H9 (cell line): ENCODE measurements at regions not wholly inside any gene's neighbourhood (a gene's known extent, or its start where the extent isn't known, plus 50 kb on each side); places are given as distances from the start of the nearest gene placed in this dataset.

Experiments used
- DNase-seq: peaks from one replicate; pipeline ENCODE4 v3.0.0-alpha.2; 2017
- H2AFZ ChIP-seq: one replicate; pipeline ENCODE4 v1.6.1; 2013; ENCODE audit warnings: mild to moderate bottlenecking, low read length, control low read depth, moderate library complexity
- H2AK5ac ChIP-seq: 2 replicates; pipeline ENCODE4 v1.6.1; 2013; ENCODE audit warnings: low read length, control low read depth, mixed read lengths; ENCODE audit not compliant: insufficient read length
- H2BK120ac ChIP-seq: one replicate; pipeline ENCODE4 v1.6.1; 2013; ENCODE audit warnings: low read depth, mild to moderate bottlenecking, low read length, control low read depth, inconsistent platforms; ENCODE audit not compliant: poor library complexity, severe bottlenecking
- H2BK12ac ChIP-seq: 2 replicates; pipeline ENCODE4 v1.6.1; 2013; ENCODE audit warnings: low read length, control low read depth, mixed read lengths, low read depth; ENCODE audit not compliant: insufficient read length
- H2BK15ac ChIP-seq: 2 replicates; pipeline ENCODE4 v1.6.1; 2013; ENCODE audit warnings: low read depth, low read length, control low read depth
- H2BK20ac ChIP-seq: one replicate; pipeline ENCODE4 v1.6.1; 2013; ENCODE audit warnings: low read depth, mild to moderate bottlenecking, low read length, control low read depth, inconsistent platforms; ENCODE audit not compliant: poor library complexity, severe bottlenecking
- H2BK5ac ChIP-seq: 2 replicates; pipeline ENCODE4 v1.6.1; 2013; ENCODE audit warnings: low read length, control low read depth, mixed read lengths; ENCODE audit not compliant: insufficient read length
- H3K14ac ChIP-seq: 2 replicates; pipeline ENCODE4 v1.6.1; 2013; ENCODE audit warnings: low read length, control low read depth; ENCODE audit not compliant: insufficient read depth
- H3K18ac ChIP-seq: 2 replicates; pipeline ENCODE4 v1.6.1; 2013; ENCODE audit warnings: low read depth, mild to moderate bottlenecking, mixed read lengths, low read length, control low read depth; ENCODE audit not compliant: insufficient read length
- H3K23ac ChIP-seq: 2 replicates; pipeline ENCODE4 v1.6.1; 2013; ENCODE audit warnings: low read length, control low read depth, mixed read lengths, low read depth; ENCODE audit not compliant: insufficient read length
- H3K23me2 ChIP-seq: 2 replicates; pipeline ENCODE4 v1.6.1; 2013; ENCODE audit warnings: low read depth, mild to moderate bottlenecking, mixed read lengths, low read length, control low read depth; ENCODE audit not compliant: insufficient read length, poor library complexity, severe bottlenecking
- H3K27ac ChIP-seq: 2 replicates; pipeline ENCODE4 v1.5.1; 2013; ENCODE audit warnings: low read length, control low read depth, mixed read lengths, low read depth; ENCODE audit not compliant: insufficient read length
- H3K27me3 ChIP-seq: 2 replicates; pipeline ENCODE4 v1.6.1; 2013; ENCODE audit warnings: low read length, control low read depth, inconsistent platforms; ENCODE audit not compliant: insufficient read depth
- H3K4ac ChIP-seq: 2 replicates; pipeline ENCODE4 v1.6.1; 2013; ENCODE audit warnings: low read depth, mild to moderate bottlenecking, control low read depth, inconsistent platforms, low read length, moderate library complexity
- H3K4me1 ChIP-seq: 2 replicates; pipeline ENCODE4 v1.6.1; 2013; ENCODE audit warnings: low read length, control low read depth, inconsistent platforms; ENCODE audit not compliant: insufficient read depth
- H3K4me2 ChIP-seq: 2 replicates; pipeline ENCODE4 v1.6.1; 2013; ENCODE audit warnings: low read length, control low read depth, mixed read lengths; ENCODE audit not compliant: insufficient read length, insufficient read depth
- H3K56ac ChIP-seq: 2 replicates; pipeline ENCODE4 v1.6.1; 2013; ENCODE audit warnings: low read depth, mild to moderate bottlenecking, mixed read lengths, low read length, control low read depth; ENCODE audit not compliant: insufficient read length
- H3K79me1 ChIP-seq: 2 replicates; pipeline ENCODE4 v1.6.1; 2013; ENCODE audit warnings: low read depth, mild to moderate bottlenecking, moderate library complexity, low read length, control low read depth, inconsistent platforms; ENCODE audit not compliant: insufficient read depth, poor library complexity, severe bottlenecking
- H3K79me2 ChIP-seq: 2 replicates; pipeline ENCODE4 v1.6.1; 2013; ENCODE audit warnings: low read length, control low read depth, inconsistent platforms; ENCODE audit not compliant: insufficient read depth
- H3K9ac ChIP-seq: 2 replicates; pipeline ENCODE4 v1.6.1; 2013; ENCODE audit warnings: low read length, control low read depth, mixed read lengths; ENCODE audit not compliant: insufficient read length; ENCODE audit errors: extremely low read depth
- H3K9me3 ChIP-seq: one replicate; pipeline ENCODE4 v1.6.1; 2013; ENCODE audit warnings: low read depth, low read length, inconsistent platforms; ENCODE audit not compliant: control insufficient read depth
- H3T11ph ChIP-seq: one replicate; pipeline ENCODE4 v1.6.1; 2013; ENCODE audit warnings: mild to moderate bottlenecking, low read length, control low read depth, inconsistent platforms
- H4K20me1 ChIP-seq: one replicate; pipeline ENCODE4 v1.6.1; 2013; ENCODE audit not compliant: control insufficient read depth, insufficient read length, insufficient read depth
- H4K5ac ChIP-seq: 2 replicates; pipeline ENCODE4 v1.6.1; 2013; ENCODE audit warnings: low read depth, mild to moderate bottlenecking, mixed read lengths, low read length, control low read depth; ENCODE audit not compliant: insufficient read length
- H4K8ac ChIP-seq: replicated peaks from 2 replicates; pipeline ENCODE4 v1.6.1; 2013; ENCODE audit warnings: low read length, control low read depth, mixed read lengths, low read depth; ENCODE audit not compliant: insufficient read length
- H4K91ac ChIP-seq: 2 replicates; pipeline ENCODE4 v1.6.1; 2013; ENCODE audit warnings: low read depth, mild to moderate bottlenecking, moderate library complexity, mixed read lengths, low read length, control low read depth; ENCODE audit not compliant: insufficient read length
- H3K27ac Mint-ChIP-seq, 3 experiments: 2 replicates in 2 of 3; 3 replicates in 1 of 3; pipeline ENCODE4 v1.8.0; 2020 to 2021; ENCODE audit warnings: mixed read lengths in 3 of 3, mild to moderate bottlenecking in 1 of 3, moderate library complexity in 1 of 3
- H3K27me3 Mint-ChIP-seq: 2 replicates; pipeline ENCODE4 v1.8.0; 2021; ENCODE audit warnings: low read depth, mild to moderate bottlenecking, moderate library complexity, mixed read lengths
- H3K36me3 Mint-ChIP-seq, 3 experiments: 2 replicates in 2 of 3; 3 replicates in 1 of 3; pipeline ENCODE4 v1.8.0; 2020 to 2021; ENCODE audit warnings: low read depth in 3 of 3, mixed read lengths in 3 of 3; ENCODE audit not compliant: insufficient read depth in 1 of 3
- H3K4me1 Mint-ChIP-seq, 2 experiments: 2 replicates each; pipeline ENCODE4 v1.8.0; 2020; ENCODE audit warnings: mixed read lengths in 2 of 2
- H3K4me3 Mint-ChIP-seq, 2 experiments: 2 replicates in 1 of 2; 3 replicates in 1 of 2; pipeline ENCODE4 v1.8.0; 2020 to 2021; ENCODE audit warnings: mild to moderate bottlenecking in 2 of 2, mixed read lengths in 2 of 2, moderate library complexity in 1 of 2
- H3K9me3 Mint-ChIP-seq, 2 experiments: 2 replicates in 1 of 2; 3 replicates in 1 of 2; pipeline ENCODE4 v1.8.0; 2020; ENCODE audit warnings: mild to moderate bottlenecking in 2 of 2, mixed read lengths in 2 of 2, moderate library complexity in 1 of 2
- CTCF ChIP-seq: fragments of 200-600 bp; sonication (generic); conservative IDR thresholded peaks from 3 replicates; pipeline ENCODE4 v1.8.0; 2021; ENCODE audit warnings: antibody characterized with exemption, mild to moderate bottlenecking
- WGBS: extraction: QIAGEN DNeasy Blood & Tissue Kit; methylation state at CpG from one replicate; pipeline ENCODE4 v1.1.7; 2013; ENCODE audit warnings: missing lambda C conversion rate, low lambda C conversion rate, mixed read lengths; ENCODE audit not compliant: insufficient read length; ENCODE audit errors: extremely low coverage; 5-methylcytosine and 5-hydroxymethylcytosine counted together

GRCh38 chr2:188713961-188714360 is 260.2 kb upstream of the COL3A1 start:
- Histone ChIP-seq H3K9me3 (no peaks in the 10 kb centered on the region), H2BK5ac (no peak overlapping the region), H3K79me1 (no peaks in the 10 kb centered on the region), H3K79me2 (no peaks in the 10 kb centered on the region), H2BK12ac (no peak overlapping the region), H3K4me2 (no peak overlapping the region), H2AK5ac (no peak overlapping the region), H2BK20ac (no peak overlapping the region), H4K91ac (no peak overlapping the region), H4K20me1 (no peaks in the 10 kb centered on the region), H3K4ac (no peak overlapping the region), H4K5ac (no peak overlapping the region), H3K27me3 (no peaks in the 10 kb centered on the region), H3T11ph (no peak overlapping the region), H2AFZ (no peak overlapping the region), H3K56ac (no peak overlapping the region), H2BK120ac (no peak overlapping the region), H3K4me1 (no peaks in the 10 kb centered on the region), H3K14ac (no peak overlapping the region), H3K23me2 (no peaks in the 10 kb centered on the region), H3K18ac (no peak overlapping the region), H2BK15ac (no peak overlapping the region), H3K27ac (no peak overlapping the region), H3K23ac (no peak overlapping the region), H3K9ac (no peak overlapping the region), H4K8ac (no peak overlapping the region)
- Mint-ChIP-seq H3K4me3 (no peak overlapping the region), H3K36me3 (peaks cover 3 to 26% (median 7%) of the 10 kb centered on the region in 3 experiments; a peak in 5 of 7 replicates), H3K27ac (no peak overlapping the region), H3K9me3 (peaks cover 20 to 24% of the 10 kb centered on the region in 2 experiments), H3K4me1 (no peaks in the 10 kb centered on the region), H3K27me3 (no peaks in the 10 kb centered on the region)
- no peak for TF ChIP-seq CTCF
- WGBS, result no CpG with 5 or more reads among the region's 1 CpG
- DNase-seq, result no peak
